Left kidney (tissue), 1 donor: ENCODE measurements at regions not wholly inside any gene's neighbourhood (a gene's known extent, or its start where the extent isn't known, plus 50 kb on each side); places are given as distances from the start of the nearest gene placed in this dataset.
"Not testable (repeated sequence)": the region's sequence is repeated elsewhere in the genome, so short reads cannot be mapped to it uniquely, and the experiment has no call there.

ENCODE experiments used
- DNase-seq: peaks from one replicate; pipeline ENCODE4 v3.0.0-alpha.2; 2013

DNA sequence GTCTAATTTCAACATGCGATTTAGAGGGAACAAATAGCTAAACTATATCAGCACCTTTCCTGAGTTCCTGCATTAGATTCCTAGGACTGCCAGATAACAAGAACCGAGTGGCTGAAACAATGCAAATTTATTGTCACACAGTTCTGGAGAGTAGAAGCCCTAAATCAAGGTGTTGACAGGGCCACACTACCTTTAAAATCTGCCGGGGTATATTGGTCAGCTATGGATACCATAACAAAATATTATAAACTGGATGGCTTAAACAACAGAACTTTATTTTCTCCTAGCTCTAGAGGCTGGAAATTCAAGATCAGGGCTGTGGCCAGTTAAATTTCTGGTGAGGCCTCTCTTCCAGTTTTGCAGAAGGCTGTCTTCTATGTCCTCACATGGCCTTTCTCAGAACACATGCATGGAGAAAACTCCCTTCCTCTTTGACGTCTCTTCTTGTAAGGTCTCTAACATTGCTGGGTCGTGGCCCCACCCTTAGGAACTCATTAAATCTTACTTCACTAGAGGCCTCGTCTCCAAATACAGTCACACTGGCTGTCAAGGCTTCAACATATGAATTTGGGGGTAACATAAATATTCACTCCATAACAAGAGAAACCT is 144.3 kb downstream of the FCRL5 start:
- no peak for DNase-seq

DNA sequence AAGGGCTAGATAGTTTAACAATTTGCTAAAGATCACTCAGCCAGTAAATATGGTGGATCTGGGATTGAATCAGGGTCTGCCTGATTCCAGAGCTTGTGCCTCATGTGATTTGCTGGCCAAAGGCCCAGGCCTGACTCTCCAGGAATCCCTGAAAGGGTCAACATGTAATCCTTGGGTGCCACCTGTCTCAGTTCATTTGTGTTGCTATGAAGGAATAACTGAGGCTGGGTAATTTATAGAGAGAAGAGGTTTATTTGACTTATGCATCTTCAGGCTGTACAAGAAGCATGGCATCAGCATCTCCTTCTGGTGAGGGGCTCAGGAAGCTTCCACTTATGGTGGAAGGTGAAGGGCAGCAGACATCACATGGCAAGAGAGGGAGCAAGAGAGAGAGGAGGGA is 144.9 kb downstream of the FCRL5 start:
- DNase-seq, result no peak

DNA sequence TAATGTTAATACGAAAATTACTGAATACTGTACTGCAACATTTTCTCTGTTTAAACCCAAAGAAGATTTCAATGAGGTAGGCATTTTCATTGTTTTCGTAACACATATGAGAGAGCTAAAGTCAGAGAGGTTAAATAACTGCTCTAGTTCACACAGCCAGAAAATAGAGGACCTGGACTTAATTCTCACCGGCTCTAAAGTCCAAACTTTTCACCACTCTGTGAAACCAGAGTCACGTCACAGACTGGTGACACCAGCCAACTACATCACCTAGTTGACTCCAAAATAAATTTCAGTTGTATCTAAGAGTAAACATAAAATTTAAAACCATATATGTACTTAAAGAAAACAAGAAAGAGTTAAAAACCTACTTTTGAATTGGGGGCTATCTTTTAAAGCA is 146.7 kb downstream of the FCRL5 start:
- no peak for DNase-seq

DNA sequence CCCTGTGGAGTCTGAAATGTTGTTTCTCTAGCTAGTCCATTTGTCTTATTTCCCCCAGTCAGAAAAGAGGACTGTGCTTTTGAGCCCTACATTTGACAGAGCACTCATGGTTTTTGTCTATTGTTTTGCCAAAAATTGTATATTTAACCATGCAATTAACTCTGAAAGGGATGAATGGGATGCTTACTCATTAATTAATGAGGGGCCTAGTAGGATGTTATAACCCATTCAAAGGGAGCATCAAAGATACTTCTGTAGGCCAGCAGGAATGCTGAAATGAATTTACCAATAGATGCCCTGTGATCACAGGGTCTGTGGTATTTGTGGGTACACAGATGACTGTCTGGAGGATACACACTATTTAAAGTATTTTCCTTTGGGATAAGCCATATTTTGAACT is 147.7 kb downstream of the FCRL5 start:
- no peak for DNase-seq

DNA sequence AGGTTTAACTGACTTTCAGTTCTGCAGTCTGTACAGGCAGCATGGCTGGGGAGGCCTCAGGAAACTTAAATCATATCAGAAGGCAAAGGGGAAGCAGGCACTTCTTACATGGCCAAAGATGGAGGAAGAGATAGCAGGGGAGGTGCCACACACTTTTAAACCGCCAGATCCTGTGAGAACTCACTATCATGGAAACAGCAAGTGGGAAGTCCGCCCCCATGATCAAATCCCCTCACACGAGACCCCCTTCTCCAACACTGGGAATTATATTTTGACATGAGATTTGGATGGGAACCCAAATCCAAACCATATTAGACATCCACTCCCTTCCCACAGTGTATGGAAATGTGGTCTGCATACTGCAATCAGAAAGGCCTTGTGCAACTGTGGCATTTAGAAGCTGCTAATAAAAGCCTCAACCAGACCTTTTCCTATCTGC is 148.2 kb downstream of the FCRL5 start:
- no peak for DNase-seq

DNA sequence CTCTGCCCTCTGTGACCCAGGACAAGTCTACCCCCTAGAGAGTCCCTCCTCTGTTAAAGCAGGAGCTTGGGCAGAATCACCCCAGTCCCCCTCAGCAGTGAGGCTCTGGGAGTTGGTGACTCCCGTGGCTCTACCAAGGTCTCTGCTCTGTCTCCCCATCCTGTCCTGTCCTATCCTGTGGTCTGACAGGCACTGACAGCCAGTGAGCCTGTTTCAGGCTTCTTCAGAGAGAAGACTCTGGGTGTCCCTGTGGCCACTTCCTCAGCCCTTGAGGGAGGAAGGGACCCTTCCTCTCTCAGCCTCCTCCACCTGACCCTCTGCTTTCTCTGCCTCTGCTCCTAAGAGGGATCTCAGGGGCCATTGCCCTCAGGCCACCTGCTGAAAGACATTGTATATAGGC is 148.7 kb downstream of the FCRL5 start:
- DNase-seq, result no peak

DNA sequence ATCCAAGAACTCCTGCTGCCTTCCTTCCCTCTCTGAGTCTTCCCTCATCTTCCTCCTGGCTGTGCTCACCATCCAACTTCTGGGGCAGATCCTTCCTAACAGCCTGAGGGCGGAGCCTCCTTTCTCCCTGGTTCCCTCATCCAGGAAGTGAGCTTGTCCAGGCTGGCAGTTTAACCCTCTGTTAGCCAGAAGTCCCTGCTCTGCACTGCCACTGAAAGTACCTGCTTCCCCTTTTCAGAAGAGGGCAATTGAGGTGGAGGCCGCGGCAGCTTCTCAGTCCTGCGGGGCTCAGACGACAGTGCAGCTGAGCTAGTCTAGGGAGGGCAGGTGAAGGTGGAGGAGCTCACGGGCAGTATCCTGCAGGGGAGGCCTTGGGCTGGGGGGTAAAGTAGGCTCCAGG is 149.1 kb downstream of the FCRL5 start:
- no peak for DNase-seq

DNA sequence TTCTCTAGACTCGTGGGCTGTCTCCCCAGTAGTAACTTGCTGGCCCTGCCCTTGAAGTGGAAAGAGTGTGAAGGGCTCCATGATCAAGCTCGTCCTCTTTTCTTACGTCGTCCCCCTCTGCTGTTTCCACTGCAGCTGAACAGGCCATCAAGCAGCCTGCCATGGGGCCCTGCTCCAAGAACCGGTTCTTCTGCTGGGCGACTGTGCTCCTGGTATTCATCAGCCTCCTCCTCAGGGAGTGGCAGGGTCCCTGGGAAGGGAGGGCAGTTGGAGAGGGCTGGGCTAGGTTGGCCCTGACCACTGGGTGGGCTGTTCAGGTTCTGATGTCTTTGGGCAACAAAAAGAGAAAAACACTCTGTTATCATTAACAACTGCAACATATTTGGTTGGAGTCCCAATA is 151.5 kb downstream of the FCRL5 start:
- DNase-seq, result no peak

DNA sequence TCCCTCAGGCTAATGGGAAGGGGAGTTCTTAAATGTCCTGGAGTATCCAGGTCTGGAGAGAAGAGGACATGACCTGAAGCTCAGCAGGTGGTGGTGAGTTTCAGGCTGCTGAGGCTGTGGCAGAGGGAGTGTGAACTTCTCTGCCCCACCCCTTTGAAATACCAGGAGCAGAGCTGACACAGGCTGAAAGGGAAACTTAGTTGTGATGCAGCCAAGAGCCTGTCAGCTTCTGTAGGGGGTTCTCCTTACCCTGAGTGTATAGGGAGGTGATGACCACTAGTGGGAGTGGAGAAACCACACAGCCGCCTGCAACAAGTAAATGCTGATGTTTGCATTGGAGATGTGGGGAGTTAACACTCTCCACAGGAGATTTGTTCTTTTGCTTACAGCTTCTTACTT is 152.3 kb downstream of the FCRL5 start:
- DNase-seq, result no peak

DNA sequence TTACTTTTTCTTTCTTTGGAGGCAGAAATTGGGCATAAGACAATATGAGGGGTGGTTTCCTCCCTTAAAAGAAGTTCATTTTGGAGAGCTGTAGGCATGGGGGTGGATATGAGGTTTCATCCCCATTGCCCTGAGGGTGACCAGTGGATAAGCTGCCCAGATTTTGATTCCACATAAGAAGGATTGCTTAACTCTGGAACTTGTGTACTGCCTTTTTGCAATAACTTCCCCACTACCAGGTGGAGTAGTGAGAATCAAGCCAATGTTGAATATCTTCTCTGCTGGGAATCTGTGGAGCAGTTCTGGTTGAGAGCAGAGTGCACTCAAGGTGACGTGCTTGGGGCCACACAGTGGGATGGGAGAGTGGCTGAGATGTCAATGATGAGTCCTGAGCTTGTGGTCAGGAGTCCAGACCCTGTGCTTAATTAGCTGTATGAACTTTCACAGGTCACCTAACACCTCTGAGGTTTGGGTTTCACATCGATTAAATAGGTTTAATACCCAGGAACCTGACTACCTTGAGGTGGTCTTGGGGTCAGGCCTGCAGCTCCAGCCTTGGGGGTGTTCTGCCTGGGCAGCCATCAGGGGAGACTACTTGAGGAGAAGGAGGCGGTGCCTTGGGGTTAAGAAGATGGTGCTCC is 152.9 kb downstream of the FCRL5 start:
- DNase-seq, result no peak

DNA sequence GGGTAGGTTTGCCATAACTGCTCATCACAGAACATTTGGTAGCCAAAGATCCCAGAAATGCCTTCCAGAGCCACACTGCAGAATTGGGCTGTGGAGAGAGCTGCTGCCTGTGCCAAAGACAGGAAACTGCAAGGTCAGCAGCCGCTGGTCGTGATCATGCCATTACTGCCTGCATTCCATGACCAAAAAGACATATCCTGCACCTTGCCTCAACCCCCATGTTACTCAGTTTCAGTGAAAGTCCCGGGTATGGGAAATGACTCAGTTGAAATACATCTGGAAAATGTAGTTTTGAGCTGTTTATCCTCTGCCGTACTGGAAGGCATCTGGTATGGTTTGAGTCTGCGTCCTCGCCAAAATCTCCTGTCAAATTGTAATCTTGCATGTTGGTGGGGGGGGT is 161.7 kb downstream of the FCRL5 start:
- no peak for DNase-seq

DNA sequence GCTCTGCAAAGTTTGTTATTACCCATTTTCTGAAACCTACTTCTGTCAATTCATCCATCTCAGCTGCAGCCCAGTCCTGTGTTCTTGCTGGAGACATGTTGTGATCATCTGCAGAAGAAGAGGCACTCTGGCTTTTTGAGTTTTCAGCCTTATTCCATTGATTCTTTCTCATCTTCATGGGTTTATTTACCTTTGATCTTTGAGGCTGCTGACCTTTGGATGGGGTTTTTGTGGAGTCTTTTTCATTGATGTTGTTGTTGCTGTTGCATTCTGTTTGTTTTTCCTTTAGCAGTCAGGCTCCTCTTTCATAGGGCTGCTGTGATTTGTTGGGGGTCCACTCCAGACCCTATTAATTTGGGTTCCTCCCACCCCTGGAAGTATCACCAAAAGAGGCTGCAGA is 164.3 kb downstream of the FCRL5 start:
- no peak for DNase-seq

DNA sequence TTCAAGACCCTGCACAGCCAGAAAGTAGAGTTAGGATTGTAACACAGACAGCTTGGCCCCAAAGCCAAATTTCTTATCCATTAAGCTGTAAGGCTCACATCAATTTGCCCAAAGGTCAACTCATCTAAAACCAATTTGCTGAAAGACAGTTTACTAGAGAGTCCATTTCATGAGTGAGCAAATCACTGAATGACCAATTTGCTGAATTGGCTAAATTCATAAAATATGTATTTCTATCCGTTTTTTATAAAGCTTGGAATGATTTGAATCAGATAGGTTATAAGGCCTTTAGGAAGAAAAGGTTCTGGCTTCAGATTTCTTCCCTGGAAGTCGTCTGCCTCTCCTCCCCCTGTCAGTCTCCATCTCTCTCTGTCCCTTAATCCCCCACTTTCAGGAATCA is 168.1 kb downstream of the FCRL5 start:
- no peak for DNase-seq

DNA sequence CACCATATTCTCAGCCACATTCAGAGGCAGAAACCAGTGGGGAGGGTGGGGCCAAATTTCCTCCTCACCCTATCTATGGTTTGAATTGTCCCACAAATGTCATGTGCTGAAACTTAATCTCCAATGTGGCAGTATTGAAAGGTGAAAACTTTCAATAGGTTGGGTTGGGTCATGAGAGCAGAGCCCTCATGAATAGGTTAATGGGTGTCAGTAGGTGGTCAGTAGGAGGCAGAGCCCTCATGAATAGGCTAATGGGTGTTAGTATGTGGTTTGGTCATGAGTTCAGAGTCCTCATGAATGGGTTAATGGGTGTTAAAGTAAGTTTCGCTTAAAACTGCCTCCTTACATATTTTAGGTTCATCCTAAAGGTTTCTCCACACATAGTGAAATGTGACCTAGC is 170.0 kb downstream of the FCRL5 start:
- no peak for DNase-seq

DNA sequence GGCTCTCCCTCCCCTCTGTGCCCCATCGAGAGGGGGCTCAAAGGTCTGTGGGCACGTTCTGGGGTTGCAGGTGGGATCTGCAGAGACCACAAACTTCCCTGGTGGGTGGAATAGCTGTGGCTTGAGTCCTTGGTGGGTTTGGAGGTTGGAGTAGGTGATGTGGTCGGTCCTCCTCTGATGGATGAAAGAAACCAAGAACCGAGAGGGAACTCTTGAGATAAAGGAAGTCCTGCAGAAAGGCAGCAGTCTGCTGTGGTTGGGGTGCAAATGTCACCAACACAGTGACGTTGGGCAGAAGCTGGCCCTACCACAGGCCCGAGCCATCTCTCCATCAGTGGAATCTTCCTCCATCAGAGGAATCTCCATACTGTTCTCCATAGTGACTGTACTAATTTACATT is 171.8 kb downstream of the FCRL5 start:
- no peak for DNase-seq

DNA sequence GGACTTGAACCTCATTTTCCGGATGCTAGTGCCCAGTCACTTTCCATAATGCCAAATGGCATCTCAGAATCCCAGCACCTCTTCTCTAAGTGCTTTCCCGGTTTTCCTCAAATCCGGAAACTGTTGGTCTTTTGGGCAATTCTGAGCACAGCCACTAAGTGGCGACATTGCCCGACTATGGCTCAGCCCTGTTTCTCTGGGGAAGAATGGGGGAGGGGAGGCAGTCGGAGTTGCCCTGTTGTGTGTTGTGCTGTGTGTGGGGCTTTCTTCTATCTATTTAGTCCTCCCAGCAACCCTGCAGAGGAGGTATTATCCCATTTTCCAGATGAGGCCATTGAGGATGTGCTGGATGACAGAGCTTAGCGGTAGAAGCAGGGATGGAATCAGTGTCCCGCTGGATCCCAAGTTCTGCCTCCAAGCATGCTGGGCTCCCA is 175.0 kb downstream of the FCRL5 start:
- DNase-seq, result peak; percentile 30

DNA sequence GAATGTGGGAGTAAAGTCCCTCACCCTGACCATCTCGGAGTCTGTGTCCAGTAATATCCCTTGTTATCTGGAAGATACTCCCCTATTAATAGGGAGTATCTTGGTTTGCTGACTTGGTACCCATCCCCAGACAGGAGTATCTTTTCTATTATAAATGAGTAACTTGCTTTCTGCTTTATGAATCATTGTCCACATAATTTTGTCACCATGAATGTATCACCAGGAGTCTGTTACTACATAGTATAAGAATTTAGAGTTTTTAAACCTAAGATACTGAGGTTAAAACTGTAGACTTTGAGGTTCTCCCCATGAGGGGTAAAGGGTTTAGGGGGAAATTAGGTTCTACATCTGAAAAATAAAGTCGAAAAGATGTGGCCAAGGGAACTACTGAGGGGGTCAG is 175.6 kb downstream of the FCRL5 start:
- no peak for DNase-seq

DNA sequence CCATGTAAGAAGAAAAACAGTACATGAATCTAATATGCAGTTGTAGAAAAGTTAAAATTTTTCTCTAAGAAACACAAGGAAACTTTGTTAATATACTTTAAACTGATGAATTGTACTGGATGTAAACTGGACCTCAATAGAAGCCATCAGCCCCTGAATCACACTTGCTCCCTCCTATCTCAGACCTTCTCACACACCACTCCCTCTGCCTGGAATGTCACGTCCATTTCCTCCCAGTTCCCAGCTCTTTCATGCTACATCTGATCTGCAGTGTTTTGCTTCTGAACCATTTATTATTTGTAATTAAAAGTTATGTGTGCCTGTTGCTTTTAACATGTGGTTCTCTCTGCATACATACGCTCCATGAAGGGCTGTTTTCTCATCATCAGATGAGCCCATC is 180.0 kb downstream of the FCRL5 start:
- not testable (repeated sequence) for DNase-seq

DNA sequence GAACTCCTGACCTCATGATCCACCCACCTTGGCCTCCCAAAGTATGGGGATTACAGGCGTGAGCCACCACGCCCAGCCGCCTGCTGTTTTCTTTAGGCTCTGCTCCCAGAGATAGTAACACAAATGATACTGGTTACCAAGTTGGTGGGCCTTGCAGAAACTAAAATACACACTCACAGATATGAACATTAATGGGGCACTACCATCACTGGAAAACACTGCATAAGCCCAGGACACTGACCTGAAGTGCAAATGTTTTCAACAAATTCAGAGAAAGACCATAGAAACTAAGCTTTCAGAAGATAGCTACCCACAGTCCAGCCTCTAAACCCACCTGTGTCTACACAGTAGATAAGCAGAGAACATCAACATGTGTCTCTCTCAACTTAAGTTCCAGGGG is 180.5 kb downstream of the FCRL5 start:
- DNase-seq, result no peak

DNA sequence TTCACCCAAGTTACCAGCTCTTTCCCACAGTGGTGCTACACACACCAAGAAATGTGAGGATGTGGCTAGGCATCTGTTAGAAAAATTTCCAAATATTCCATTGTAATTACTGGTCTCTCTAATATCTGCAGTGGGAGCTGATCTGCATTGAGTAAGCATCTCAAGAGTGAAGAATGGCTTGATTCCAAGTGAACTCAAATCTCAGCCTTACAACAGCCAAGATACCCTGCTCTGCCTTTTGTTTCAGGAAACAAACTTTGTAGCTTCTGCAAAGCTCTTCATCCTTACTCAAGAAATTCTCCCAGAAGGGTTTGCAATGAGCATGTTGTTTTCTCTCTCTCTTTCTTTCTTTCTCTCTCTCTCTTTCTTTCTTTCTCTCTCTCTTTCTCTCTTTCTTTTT is 181.1 kb downstream of the FCRL5 start:
- DNase-seq, result no peak

DNA sequence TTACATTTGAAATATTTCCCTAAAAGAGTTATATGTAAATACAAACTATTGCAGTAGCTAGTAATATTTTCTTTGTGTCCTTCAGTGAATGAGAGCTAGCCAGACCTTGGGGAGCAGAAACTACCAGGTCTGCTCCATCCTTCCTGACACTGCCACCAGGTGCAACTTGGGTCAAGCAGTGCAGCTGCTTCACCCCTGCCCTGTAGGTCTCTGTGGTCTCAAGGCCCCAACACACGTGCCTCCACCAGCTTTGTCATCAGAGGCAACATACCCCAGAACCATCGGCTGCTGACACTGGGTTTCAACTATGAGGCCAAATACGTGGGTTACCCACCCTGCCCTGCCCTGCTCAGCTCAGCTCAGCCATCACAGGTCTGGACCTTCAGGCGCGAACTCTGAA is 181.6 kb downstream of the FCRL5 start:
- no peak for DNase-seq

DNA sequence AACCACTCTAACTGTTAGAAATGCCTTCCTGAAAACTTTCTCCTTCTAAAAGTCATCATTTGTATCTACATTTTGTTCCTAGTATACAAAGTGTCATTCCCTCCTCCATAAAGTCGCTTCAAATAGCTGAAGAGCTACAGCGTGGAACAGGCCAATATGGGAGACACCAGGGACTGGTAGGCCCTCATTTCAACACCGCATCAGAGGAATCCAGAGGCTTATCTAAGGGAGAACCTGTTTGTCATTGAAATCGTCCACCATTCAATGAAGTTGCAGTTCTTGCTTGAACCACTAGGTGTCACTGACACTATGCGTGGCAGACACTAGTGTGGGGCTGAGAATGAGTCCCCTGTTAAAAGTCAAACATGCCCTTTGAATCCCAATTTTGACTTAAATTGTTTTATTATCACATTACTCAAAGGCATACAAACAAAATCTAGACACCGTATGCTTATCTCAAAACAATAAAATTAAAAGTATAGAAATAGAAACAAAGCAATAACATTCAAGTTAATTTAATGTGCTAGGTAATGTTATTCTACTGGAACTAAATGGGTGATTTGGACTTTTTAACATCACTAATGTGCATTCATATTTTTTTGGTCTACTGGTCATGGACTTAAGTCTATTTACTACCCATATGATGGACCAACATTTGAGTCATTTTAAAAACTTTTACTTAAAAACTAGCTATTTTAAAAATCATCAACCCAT is 182.3 kb downstream of the FCRL5 start:
- peak; percentile 28 for DNase-seq

DNA sequence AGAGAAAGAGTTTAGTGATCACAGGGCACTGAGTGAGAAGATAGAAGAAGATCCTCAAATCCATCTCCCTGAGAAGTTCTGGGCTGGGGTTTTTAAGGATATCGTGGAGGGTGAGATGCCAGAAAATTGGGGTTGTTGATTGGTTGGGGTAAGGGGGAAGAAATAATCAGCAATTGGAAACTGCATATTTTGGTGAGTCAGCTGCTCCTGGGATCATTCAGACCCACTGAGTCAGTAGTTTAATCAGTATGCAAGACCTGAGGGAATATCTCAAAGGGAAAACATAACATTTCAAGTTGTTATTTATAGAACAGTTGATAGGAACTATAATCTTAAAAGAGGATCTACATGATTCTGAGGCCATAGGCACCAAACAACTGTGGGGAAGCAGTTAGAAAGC is 183.4 kb downstream of the FCRL5 start:
- DNase-seq, result not testable (repeated sequence)

DNA sequence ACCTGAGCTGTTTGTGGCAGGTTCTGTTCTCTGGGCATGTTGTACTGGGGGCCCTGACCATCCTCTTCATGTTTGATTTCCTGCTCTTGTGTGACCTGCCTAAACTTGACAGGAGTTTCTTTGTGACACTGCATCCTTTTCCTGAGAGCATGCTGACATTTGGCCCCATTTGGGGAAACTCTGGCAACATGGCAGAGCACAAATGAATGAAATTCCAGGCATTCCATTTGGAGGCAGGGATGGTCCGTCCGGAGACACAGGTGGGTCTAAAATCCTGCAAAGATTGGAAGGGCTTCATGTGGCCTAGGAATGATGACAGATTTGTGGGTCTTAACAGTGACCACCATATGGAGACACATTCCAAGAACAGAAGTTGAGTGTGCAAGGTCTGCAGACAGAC is 184.0 kb downstream of the FCRL5 start:
- no peak for DNase-seq
